ENCODE measurements at regions not wholly inside any gene's neighbourhood (a gene's known extent, or its start where the extent isn't known, plus 50 kb on each side); places are given as distances from the start of the nearest gene placed in this dataset.

DNA sequence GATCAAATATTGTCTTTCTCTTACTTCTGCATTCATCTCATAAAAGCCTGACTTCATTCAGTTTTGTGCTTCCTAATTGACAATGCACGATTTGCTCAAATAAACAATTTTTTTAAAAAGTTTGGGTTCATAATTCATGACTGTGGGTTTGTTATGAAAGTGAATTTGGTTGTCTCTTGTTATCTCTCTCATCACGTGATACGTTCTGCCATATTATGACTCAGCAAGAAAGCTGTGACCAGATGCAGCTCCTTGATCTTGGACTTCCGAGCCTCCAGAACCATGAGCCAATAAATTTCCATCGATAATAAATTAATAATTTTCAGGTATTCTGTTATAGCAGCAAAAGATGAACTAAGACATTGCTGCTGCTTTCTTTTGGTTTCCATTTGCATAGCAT lies 156.5 kb upstream of the LRATD1 start:
- intact Hi-C loops (cut with micrococcal nuclease) = no loop called here
- no peaks in the 10 kb centered on the region for H3K79me2 ChIP-seq (ENCODE audit: control insufficient read depth, insufficient read depth, low read length)
- H3K27me3 ChIP-seq (replicated peaks in 1 of 4; ENCODE audit: control extremely low read depth in 1 of 4, control insufficient read depth in 3 of 4, insufficient read depth in 4 of 4, low read length in 3 of 4) = no peaks in the 10 kb centered on the region
- H3K27ac ChIP-seq (ENCODE audit: low read length in 2 of 2) = no peak overlapping the region
- H3K4me1 ChIP-seq (ENCODE audit: control insufficient read depth in 2 of 2, insufficient read depth in 2 of 2, low read length in 2 of 2) = no peaks in the 10 kb centered on the region
- H3K9ac ChIP-seq (ENCODE audit: low read length) = no peak overlapping the region
- H4K20me1 ChIP-seq (ENCODE audit: control insufficient read depth, insufficient read depth, low read length, poor library complexity, severe bottlenecking) = no peaks in the 10 kb centered on the region
- ATAC-seq (ENCODE audit: low read depth) (no peak), DNase-seq (no peak)
- Mint-ChIP-seq H3K4me3 (no peak overlapping the region), H3K9me3 (ENCODE audit: insufficient read depth) (no peaks in the 10 kb centered on the region), H3K4me1 (no peaks in the 10 kb centered on the region), H3K27me3 (no peaks in the 10 kb centered on the region), H3K27ac (no peak overlapping the region)
- H3K4me3 ChIP-seq (ENCODE audit: control extremely low read depth in 1 of 5, extremely low read depth in 1 of 5, insufficient read depth in 1 of 5, low read depth in 2 of 5, low read length in 4 of 5) = no peak overlapping the region
- H3K36me3 ChIP-seq (replicated peaks in 1 of 2; ENCODE audit: control extremely low read depth in 1 of 2, control insufficient read depth in 1 of 2, extremely low read depth in 1 of 2, insufficient read depth in 2 of 2, low read length in 1 of 2) = no peaks in the 10 kb centered on the region
- TF ChIP-seq EZH2 (IDR thresholded peaks at IDR 0.05; ENCODE audit: borderline replicate concordance, insufficient read depth, low read depth, low read length, poor library complexity, severe bottlenecking) = no peak
- ChIA-PET POLR2A (no interaction called here), CTCF (no interaction called here)
- peaks cover 0 to 2% (median 0%) of the 10 kb centered on the region in 3 donors for H3K9me3 ChIP-seq (ENCODE audit: control extremely low read depth in 1 of 3, control insufficient read depth in 2 of 3, insufficient read depth in 1 of 3, low read length in 2 of 3)
- H3K4me2 ChIP-seq (replicated peaks; ENCODE audit: low read depth, low read length, poor library complexity, severe bottlenecking) = no peak overlapping the region
- H2AFZ ChIP-seq (ENCODE audit: insufficient read depth, low read depth, low read length, poor library complexity, severe bottlenecking) = no peak overlapping the region
- WGBS (ENCODE audit: insufficient coverage) = no CpG with 5 or more reads among the region's 5 CpGs

DNA sequence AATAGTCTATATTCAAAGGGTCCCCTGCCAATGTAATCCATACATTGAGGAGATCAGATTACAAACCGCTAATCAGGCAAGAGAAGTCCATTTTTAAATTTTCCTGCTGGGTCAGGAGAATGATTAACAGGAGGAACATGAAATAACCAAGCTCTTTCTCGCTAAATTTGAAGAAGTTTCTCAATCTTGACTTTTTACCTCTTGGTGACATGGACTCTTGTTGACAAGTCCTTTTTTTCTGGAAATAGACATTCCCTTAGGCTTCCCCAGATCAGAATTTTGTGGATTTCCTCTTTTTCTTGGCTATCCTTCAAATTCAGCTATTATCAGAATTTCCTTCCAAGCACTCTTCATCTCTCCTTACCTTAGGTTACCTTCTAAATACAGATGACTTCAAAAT lies 153.0 kb upstream of the LRATD1 start:
- no peak for TF ChIP-seq EZH2 (IDR thresholded peaks at IDR 0.05; ENCODE audit: borderline replicate concordance, insufficient read depth, low read depth, low read length, poor library complexity, severe bottlenecking)
- TF ChIP-seq, protein P1, sequence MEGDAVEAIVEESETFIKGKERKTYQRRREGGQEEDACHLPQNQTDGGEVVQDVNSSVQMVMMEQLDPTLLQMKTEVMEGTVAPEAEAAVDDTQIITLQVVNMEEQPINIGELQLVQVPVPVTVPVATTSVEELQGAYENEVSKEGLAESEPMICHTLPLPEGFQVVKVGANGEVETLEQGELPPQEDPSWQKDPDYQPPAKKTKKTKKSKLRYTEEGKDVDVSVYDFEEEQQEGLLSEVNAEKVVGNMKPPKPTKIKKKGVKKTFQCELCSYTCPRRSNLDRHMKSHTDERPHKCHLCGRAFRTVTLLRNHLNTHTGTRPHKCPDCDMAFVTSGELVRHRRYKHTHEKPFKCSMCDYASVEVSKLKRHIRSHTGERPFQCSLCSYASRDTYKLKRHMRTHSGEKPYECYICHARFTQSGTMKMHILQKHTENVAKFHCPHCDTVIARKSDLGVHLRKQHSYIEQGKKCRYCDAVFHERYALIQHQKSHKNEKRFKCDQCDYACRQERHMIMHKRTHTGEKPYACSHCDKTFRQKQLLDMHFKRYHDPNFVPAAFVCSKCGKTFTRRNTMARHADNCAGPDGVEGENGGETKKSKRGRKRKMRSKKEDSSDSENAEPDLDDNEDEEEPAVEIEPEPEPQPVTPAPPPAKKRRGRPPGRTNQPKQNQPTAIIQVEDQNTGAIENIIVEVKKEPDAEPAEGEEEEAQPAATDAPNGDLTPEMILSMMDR (IDR thresholded peaks at IDR 0.05) = no peak
- Histone ChIP-seq H3K4me1 (ENCODE audit: control insufficient read depth in 2 of 2, insufficient read depth in 2 of 2, low read length in 2 of 2) (no peaks in the 10 kb centered on the region), H3K27ac (ENCODE audit: low read length in 2 of 2) (no peak overlapping the region), H3K79me2 (ENCODE audit: control insufficient read depth, insufficient read depth, low read length) (no peaks in the 10 kb centered on the region), H3K27me3 (replicated peaks in 1 of 4; ENCODE audit: control extremely low read depth in 1 of 4, control insufficient read depth in 3 of 4, insufficient read depth in 4 of 4, low read length in 3 of 4) (no peaks in the 10 kb centered on the region), H4K20me1 (ENCODE audit: control insufficient read depth, insufficient read depth, low read length, poor library complexity, severe bottlenecking) (no peaks in the 10 kb centered on the region), H3K9me3 (ENCODE audit: control extremely low read depth in 1 of 3, control insufficient read depth in 2 of 3, insufficient read depth in 1 of 3, low read length in 2 of 3) (peaks cover 0 to 1% (median 0%) of the 10 kb centered on the region in 3 donors), H3K4me3 (ENCODE audit: control extremely low read depth in 1 of 5, extremely low read depth in 1 of 5, insufficient read depth in 1 of 5, low read depth in 2 of 5, low read length in 4 of 5) (no peak overlapping the region), H2AFZ (ENCODE audit: insufficient read depth, low read depth, low read length, poor library complexity, severe bottlenecking) (no peak overlapping the region), H3K36me3 (replicated peaks in 1 of 2; ENCODE audit: control extremely low read depth in 1 of 2, control insufficient read depth in 1 of 2, extremely low read depth in 1 of 2, insufficient read depth in 2 of 2, low read length in 1 of 2) (no peaks in the 10 kb centered on the region), H3K4me2 (replicated peaks; ENCODE audit: low read depth, low read length, poor library complexity, severe bottlenecking) (no peak overlapping the region), H3K9ac (ENCODE audit: low read length) (no peak overlapping the region)
- intact Hi-C loops (cut with micrococcal nuclease) = no loop called here
- Mint-ChIP-seq H3K4me1 (no peaks in the 10 kb centered on the region), H3K27me3 (no peaks in the 10 kb centered on the region), H3K9me3 (ENCODE audit: insufficient read depth) (no peaks in the 10 kb centered on the region), H3K27ac (no peak overlapping the region), H3K4me3 (no peak overlapping the region)
- 71% methylated on average over 2 of the region's 2 CpGs for WGBS (ENCODE audit: insufficient coverage)
- CTCF ChIA-PET = no interaction called here
- no peak for ATAC-seq (ENCODE audit: low read depth)
- DNase-seq = no peak
- POLR2A ChIA-PET = no interaction called here

All from B cell (primary cell).